SK-N-SH (cell line): ENCODE measurements at regions not wholly inside any gene's neighbourhood (a gene's known extent, or its start where the extent isn't known, plus 50 kb on each side); places are given as distances from the start of the nearest gene placed in this dataset.

Source experiments
- CTCF ChIP-seq: fragments of 200-600 bp; sonication (generic); IDR thresholded peaks from 2 replicates; pipeline ENCODE4 v1.6.1; 2017; ENCODE audit warnings: antibody characterized with exemption, mild to moderate bottlenecking, moderate library complexity
- FOXM1 ChIP-seq: IDR thresholded peaks from 2 replicates; pipeline ENCODE4 v1.4.0; 2012; ENCODE audit warnings: low read depth, mild to moderate bottlenecking
- MXI1 ChIP-seq: IDR thresholded peaks from 2 replicates; pipeline ENCODE4 v1.6.1; 2012; ENCODE audit warnings: mild to moderate bottlenecking, low read depth, low read length, improper control_type of control experiment
- NRF1 ChIP-seq: IDR thresholded peaks from 2 replicates; pipeline ENCODE4 v1.6.1; 2012; ENCODE audit warnings: low read depth, mild to moderate bottlenecking, low read length
- POLR2AphosphoS5 ChIP-seq: IDR thresholded peaks from 2 replicates; pipeline ENCODE4 v1.6.1; 2012; ENCODE audit warnings: low read depth, low read length
- REST ChIP-seq: IDR thresholded peaks from 2 replicates; pipeline ENCODE4 v1.6.1; 2012; ENCODE audit warnings: mild to moderate bottlenecking, low read depth, low read length, moderate library complexity
- SIN3A ChIP-seq: IDR thresholded peaks from 2 replicates; pipeline ENCODE4 v1.6.1; 2012; ENCODE audit warnings: low read depth, mild to moderate bottlenecking, low read length, moderate library complexity, borderline replicate concordance
- SMC3 ChIP-seq: IDR thresholded peaks from 2 replicates; pipeline ENCODE4 v1.6.1; 2012; ENCODE audit warnings: low read depth, low read length, improper control_type of control experiment
- YY1 ChIP-seq: IDR thresholded peaks from 2 replicates; pipeline ENCODE4 v1.4.0; 2012; ENCODE audit warnings: low read depth, mild to moderate bottlenecking

- TF ChIP-seq NRF1 (no peak), CTCF (no peak), YY1 (no peak), REST (no peak), FOXM1 (no peak), SMC3 (no peak), POLR2AphosphoS5 (no peak), MXI1 (no peak), SIN3A (no peak)
Observed at GRCh38 chr1:36606641-36607262, 124.0 kb upstream of the CSF3R start.
